ENCODE measurements at regions not wholly inside any gene's neighbourhood (a gene's known extent, or its start where the extent isn't known, plus 50 kb on each side); places are given as distances from the start of the nearest gene placed in this dataset.

GRCh38 chr4:60814549-60814948 lies 385.6 kb upstream of the ADGRL3 start:
- no peak for TF ChIP-seq JUNB (IDR thresholded peaks at IDR 0.05; ENCODE audit: unreplicated experiment)
- TF ChIP-seq CTCF (conservative IDR thresholded peaks at IDR 0.05; ENCODE audit: low read depth in 2 of 2), result no peak
- no peak for TF ChIP-seq EZH2phosphoT487 (IDR thresholded peaks at IDR 0.05; ENCODE audit: unreplicated experiment)
- no peak for TF ChIP-seq NANOG (IDR thresholded peaks at IDR 0.05; ENCODE audit: borderline replicate concordance)
